Peyer's patch (tissue), 4 donors: ENCODE measurements at regions not wholly inside any gene's neighbourhood (a gene's known extent, or its start where the extent isn't known, plus 50 kb on each side); places are given as distances from the start of the nearest gene placed in this dataset.

Experiments
- DNase-seq, 3 donors: peaks; one replicate each; pipeline ENCODE4 v3.0.0-alpha.2; 2017 to 2019
- H3K27ac ChIP-seq, 4 donors: fragments of 200-600 bp; sonication (generic); one replicate each; pipeline ENCODE4 v1.5.1; 2016 to 2019
- H3K27me3 ChIP-seq, 2 donors: fragments of 200-600 bp; sonication (generic); one replicate each; pipeline ENCODE4 v1.5.1; 2019
- H3K36me3 ChIP-seq, 3 donors: fragments of 200-600 bp; sonication (generic); one replicate each; pipeline ENCODE4 v1.5.1; 2016 to 2019
- H3K4me1 ChIP-seq, 4 donors: fragments of 200-600 bp; sonication (generic); one replicate each; pipeline ENCODE4 v1.5.1; 2016 to 2019
- H3K4me3 ChIP-seq, 4 donors: fragments of 200-600 bp; sonication (generic); 1 replicate in 3 of 4; 2 replicates in 1 of 4; pipeline ENCODE4 v1.5.1; 2016 to 2019; ENCODE audit warnings: mild to moderate bottlenecking in 1 of 4
- H3K9me3 ChIP-seq, 4 donors: fragments of 200-600 bp; sonication (generic); one replicate each; pipeline ENCODE4 v1.5.1; 2016 to 2019; ENCODE audit warnings: mild to moderate bottlenecking in 1 of 4
- CTCF ChIP-seq, 6 experiments: fragments of 450-650 bp in 4 of 6; fragments of 200-600 bp in 2 of 6; sonication (generic) in 1 of 6; IDR thresholded peaks; one replicate each; pipeline ENCODE4 v1.5.1; 2017 to 2019; ENCODE audit warnings: antibody characterized with exemption in 6 of 6, mild to moderate bottlenecking in 3 of 6, moderate library complexity in 1 of 6
- POLR2A ChIP-seq, 2 donors: fragments of 450-650 bp; IDR thresholded peaks; one replicate each; pipeline ENCODE4 v1.5.1; 2017; ENCODE audit warnings: antibody characterized with exemption in 2 of 2, mild to moderate bottlenecking in 2 of 2, moderate library complexity in 2 of 2

- no peak for DNase-seq
- no peaks in the 10 kb centered on the region for H3K36me3 ChIP-seq
- TF ChIP-seq CTCF (IDR thresholded peaks at IDR 0.05) (no peak), POLR2A (IDR thresholded peaks at IDR 0.05) (no peak)
- H3K4me1 ChIP-seq = no peaks in the 10 kb centered on the region
- no peak overlapping the region for H3K4me3 ChIP-seq
- H3K9me3 ChIP-seq = no peaks in the 10 kb centered on the region
- no peaks in the 10 kb centered on the region for H3K27me3 ChIP-seq
- H3K27ac ChIP-seq = no peak overlapping the region
Measured at GRCh38 chr2:19649142-19649541, 252.6 kb downstream of the TTC32 start.

GRCh38 chr2:19648583-19648982 is 253.2 kb downstream of the TTC32 start:
- no peak for DNase-seq

GRCh38 chr2:19646987-19647386 is 254.8 kb downstream of the TTC32 start:
- Histone ChIP-seq H3K9me3 (no peaks in the 10 kb centered on the region), H3K36me3 (no peaks in the 10 kb centered on the region), H3K4me3 (no peak overlapping the region), H3K27ac (no peak overlapping the region), H3K27me3 (no peaks in the 10 kb centered on the region), H3K4me1 (no peaks in the 10 kb centered on the region)
- no peak for DNase-seq
- no peak for TF ChIP-seq CTCF (IDR thresholded peaks at IDR 0.05)
- TF ChIP-seq POLR2A (IDR thresholded peaks at IDR 0.05) = no peak

More at GRCh38 chr2:19648583-19648982, 253.2 kb downstream of the TTC32 start:
- no peaks in the 10 kb centered on the region for H3K4me1 ChIP-seq
- H3K27me3 ChIP-seq = no peaks in the 10 kb centered on the region
- no peaks in the 10 kb centered on the region for H3K36me3 ChIP-seq
- TF ChIP-seq CTCF (IDR thresholded peaks at IDR 0.05) (no peak), POLR2A (IDR thresholded peaks at IDR 0.05) (no peak)
- no peak overlapping the region for H3K4me3 ChIP-seq
- H3K9me3 ChIP-seq = no peaks in the 10 kb centered on the region
- H3K27ac ChIP-seq = no peak overlapping the region

- H3K36me3 ChIP-seq = no peaks in the 10 kb centered on the region
- no peak overlapping the region for H3K4me3 ChIP-seq
- H3K27ac ChIP-seq = no peak overlapping the region
- no peaks in the 10 kb centered on the region for H3K9me3 ChIP-seq
- H3K27me3 ChIP-seq = no peaks in the 10 kb centered on the region
- no peaks in the 10 kb centered on the region for H3K4me1 ChIP-seq
- DNase-seq = no peak
- TF ChIP-seq POLR2A (IDR thresholded peaks at IDR 0.05) (no peak), CTCF (IDR thresholded peaks at IDR 0.05) (no peak)
Measured at GRCh38 chr2:19644763-19645162, 257.0 kb downstream of the TTC32 start.

- H3K27ac ChIP-seq = no peak overlapping the region
- no peaks in the 10 kb centered on the region for H3K27me3 ChIP-seq
- H3K4me1 ChIP-seq = no peaks in the 10 kb centered on the region
- no peaks in the 10 kb centered on the region for H3K9me3 ChIP-seq
- H3K4me3 ChIP-seq = no peak overlapping the region
- no peak for DNase-seq
- H3K36me3 ChIP-seq = no peaks in the 10 kb centered on the region
- TF ChIP-seq POLR2A (IDR thresholded peaks at IDR 0.05) (no peak), CTCF (IDR thresholded peaks at IDR 0.05) (no peak)
Measured at GRCh38 chr2:19643117-19643518, 258.7 kb downstream of the TTC32 start.

GRCh38 chr2:19642501-19642900 is 259.3 kb downstream of the TTC32 start:
- H3K27me3 ChIP-seq = no peaks in the 10 kb centered on the region
- no peak for DNase-seq
- TF ChIP-seq CTCF (IDR thresholded peaks at IDR 0.05) = no peak
- no peak for TF ChIP-seq POLR2A (IDR thresholded peaks at IDR 0.05)

More at GRCh38 chr2:19642501-19642900, 259.3 kb downstream of the TTC32 start:
- H3K4me3 ChIP-seq = no peak overlapping the region
- no peak overlapping the region for H3K27ac ChIP-seq
- no peaks in the 10 kb centered on the region for H3K9me3 ChIP-seq
- H3K4me1 ChIP-seq = no peaks in the 10 kb centered on the region
- H3K36me3 ChIP-seq = no peaks in the 10 kb centered on the region
